ENCODE measurements at regions not wholly inside any gene's neighbourhood (a gene's known extent, or its start where the extent isn't known, plus 50 kb on each side); places are given as distances from the start of the nearest gene placed in this dataset.
A peak's percentile ranks its signal among the peaks of the same experiment; 100 is the strongest.

DNA sequence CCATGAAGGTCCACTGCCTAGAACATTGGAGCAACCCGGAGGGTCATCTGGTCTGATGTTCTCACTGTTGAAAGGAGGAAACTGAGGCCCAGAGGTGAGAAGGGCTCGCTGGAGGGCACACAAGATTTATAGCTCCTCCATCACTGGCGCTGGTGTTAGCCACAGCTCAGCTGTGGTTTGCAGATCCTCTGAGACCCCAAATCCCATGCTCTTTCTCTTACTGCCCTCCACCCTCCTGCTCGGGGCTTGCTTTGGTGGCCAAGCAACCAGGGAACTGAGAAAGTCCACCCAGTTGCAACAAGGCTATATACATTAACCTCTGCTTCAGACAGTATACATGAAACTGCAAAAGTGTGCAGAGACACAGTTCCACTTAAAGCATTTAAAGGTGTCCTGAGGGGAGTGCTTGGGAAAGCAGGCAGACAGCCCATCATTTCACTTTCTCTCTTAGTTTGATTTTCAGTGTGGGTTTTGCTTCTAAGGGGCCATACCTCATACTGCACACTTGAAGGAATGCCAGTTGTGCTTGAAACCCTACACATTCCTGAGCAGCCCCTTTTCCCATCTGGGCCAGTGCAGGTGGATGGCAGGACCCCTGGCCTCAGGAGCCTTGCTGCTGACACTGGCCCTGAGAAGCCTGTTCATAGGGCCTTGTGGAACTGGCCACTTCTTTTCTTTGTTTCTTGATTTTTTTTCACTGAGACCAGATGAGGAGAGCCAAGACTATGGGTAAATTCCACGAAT, 347.6 kb downstream of the CDC5L start:
- intact Hi-C loops (cut with DNase I), result no loop called here
- no peak for ATAC-seq
- H3K27ac ChIP-seq, result no peak overlapping the region
- H3K4me1 ChIP-seq, result peaks cover 4% of the 10 kb centered on the region
- DNase-seq, result no peak
- no peaks in the 10 kb centered on the region for H3K27me3 ChIP-seq
- no peak overlapping the region for H3K4me3 ChIP-seq
- TF ChIP-seq, protein P1, sequence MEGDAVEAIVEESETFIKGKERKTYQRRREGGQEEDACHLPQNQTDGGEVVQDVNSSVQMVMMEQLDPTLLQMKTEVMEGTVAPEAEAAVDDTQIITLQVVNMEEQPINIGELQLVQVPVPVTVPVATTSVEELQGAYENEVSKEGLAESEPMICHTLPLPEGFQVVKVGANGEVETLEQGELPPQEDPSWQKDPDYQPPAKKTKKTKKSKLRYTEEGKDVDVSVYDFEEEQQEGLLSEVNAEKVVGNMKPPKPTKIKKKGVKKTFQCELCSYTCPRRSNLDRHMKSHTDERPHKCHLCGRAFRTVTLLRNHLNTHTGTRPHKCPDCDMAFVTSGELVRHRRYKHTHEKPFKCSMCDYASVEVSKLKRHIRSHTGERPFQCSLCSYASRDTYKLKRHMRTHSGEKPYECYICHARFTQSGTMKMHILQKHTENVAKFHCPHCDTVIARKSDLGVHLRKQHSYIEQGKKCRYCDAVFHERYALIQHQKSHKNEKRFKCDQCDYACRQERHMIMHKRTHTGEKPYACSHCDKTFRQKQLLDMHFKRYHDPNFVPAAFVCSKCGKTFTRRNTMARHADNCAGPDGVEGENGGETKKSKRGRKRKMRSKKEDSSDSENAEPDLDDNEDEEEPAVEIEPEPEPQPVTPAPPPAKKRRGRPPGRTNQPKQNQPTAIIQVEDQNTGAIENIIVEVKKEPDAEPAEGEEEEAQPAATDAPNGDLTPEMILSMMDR (IDR thresholded peaks at IDR 0.05), result no peak
- H3K9me3 ChIP-seq, result no peaks in the 10 kb centered on the region
- no peaks in the 10 kb centered on the region for H3K36me3 ChIP-seq

DNA sequence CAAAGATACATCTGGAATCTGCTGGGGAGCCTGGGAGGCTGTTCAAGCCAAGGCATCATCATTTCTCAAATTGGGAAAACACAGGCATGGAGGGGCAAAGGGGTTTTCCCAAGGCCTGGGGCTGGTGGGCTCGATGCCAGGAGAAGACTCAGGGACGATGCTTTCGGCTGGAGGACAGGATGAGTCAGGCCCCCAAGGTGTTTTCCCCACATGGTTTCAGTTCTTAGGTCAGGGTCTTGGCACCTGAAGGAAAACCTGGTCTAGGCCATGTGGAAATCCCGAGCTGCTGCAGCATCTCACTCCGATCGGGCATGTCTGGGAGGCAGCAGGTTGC, 348.1 kb downstream of the CDC5L start:
- Histone ChIP-seq H3K4me3 (no peak overlapping the region), H3K9me3 (no peaks in the 10 kb centered on the region), H3K27me3 (no peaks in the 10 kb centered on the region), H3K4me1 (peaks cover 4% of the 10 kb centered on the region), H3K27ac (no peak overlapping the region), H3K36me3 (no peaks in the 10 kb centered on the region)
- DNase-seq, result no peak
- ATAC-seq, result no peak
- TF ChIP-seq, protein P1 (IDR thresholded peaks at IDR 0.05), result no peak
- intact Hi-C loops (cut with DNase I), result no loop called here

DNA sequence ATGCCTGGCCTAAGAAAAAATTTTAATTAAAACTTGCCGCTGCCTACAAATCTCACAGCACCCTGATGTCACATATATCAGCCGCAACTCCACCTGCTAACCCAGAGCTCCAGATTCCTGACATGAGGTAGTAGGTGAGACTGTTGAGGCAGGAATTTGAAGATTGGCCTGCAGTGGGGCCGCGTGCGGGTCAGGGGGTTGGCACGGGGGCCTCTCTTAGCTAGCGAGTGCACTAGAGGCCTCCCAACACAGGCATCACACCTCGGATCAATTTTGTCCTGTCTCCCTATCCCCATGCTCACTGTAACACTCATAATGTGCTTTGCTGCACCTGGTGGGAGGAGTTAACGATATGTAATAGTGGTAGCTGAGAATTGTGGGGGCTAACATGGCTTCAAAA, 349.8 kb downstream of the CDC5L start:
- ATAC-seq, result no peak
- H3K27me3 ChIP-seq, result no peaks in the 10 kb centered on the region
- intact Hi-C loops (cut with DNase I), result no loop called here

DNA sequence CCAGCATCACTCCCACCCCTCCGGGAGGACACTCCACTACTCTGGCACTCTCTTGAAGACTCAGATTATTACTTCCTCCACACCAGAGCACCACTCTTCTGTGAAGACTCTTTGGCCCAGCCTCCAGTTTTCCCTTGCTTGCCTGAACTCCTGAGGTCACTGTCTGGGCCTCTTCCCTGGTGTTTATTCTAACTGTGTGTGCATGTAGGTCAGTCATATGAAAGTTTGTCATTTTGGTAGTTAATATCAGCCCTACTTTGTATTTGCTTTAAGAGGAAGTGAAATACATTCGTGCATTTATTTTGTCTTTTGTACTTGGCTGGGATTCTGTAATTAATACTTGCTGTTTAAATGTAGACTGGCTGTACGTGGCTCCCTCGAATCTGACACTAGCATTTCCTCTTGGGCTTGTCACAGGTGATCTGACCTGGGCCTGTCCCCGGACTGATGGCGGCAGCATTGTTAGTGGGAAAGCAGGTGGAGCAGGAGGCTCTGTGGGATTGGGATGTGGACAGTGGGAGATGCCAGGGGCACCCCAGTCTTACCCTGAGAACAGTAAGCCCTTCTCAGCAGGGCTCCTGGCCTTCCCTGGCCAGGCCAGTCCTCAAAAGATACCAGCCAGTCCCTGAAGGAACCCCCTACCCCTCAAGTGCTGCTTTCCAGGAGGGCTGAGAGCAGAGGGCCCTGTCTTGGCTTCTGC, 350.5 kb downstream of the CDC5L start:
- H3K4me1 ChIP-seq, result peaks cover 4% of the 10 kb centered on the region
- ATAC-seq (no peak), DNase-seq (no peak)
- H3K36me3 ChIP-seq, result no peaks in the 10 kb centered on the region
- H3K27ac ChIP-seq, result no peak overlapping the region
- intact Hi-C loops (cut with DNase I), result no loop called here
- no peaks in the 10 kb centered on the region for H3K9me3 ChIP-seq
- H3K4me3 ChIP-seq, result no peak overlapping the region
- TF ChIP-seq, protein P1 (IDR thresholded peaks at IDR 0.05), result no peak
- no peaks in the 10 kb centered on the region for H3K27me3 ChIP-seq

More for the DNA sequence above, 349.8 kb downstream of the CDC5L start:
- DNase-seq, result no peak
- TF ChIP-seq, protein P1 (IDR thresholded peaks at IDR 0.05), result no peak
- Histone ChIP-seq H3K4me1 (peaks cover 4% of the 10 kb centered on the region), H3K4me3 (no peak overlapping the region), H3K36me3 (no peaks in the 10 kb centered on the region), H3K27ac (no peak overlapping the region), H3K9me3 (no peaks in the 10 kb centered on the region)

DNA sequence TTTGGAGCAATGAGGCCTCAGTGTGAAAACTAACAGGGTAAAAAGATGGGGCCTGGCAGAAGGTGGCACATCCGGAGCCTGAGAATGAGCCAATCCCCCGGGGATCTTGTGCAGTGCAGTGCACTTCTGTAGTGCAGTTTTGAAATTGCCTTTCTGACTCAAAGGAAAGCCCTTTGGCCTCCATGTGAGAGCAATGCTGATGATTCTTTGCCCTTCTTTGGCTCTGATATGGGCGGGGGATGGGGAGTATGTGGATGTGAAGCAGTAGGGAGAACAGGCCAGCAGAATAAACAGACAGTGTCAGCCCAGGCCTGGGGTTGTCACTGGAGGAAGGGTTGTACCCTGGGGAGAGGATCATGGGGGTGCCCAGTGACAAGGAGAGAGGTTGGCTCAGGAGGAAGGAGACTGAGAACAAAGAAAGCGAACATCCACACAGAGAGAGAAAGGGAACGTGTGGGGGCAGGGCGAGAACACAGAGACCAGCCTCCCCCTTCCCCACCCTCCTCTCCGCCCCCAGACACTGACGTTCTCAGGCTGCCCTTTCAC, 351.2 kb downstream of the CDC5L start:
- Histone ChIP-seq H3K9me3 (no peaks in the 10 kb centered on the region), H3K4me3 (no peak overlapping the region), H3K4me1 (peaks cover 4% of the 10 kb centered on the region), H3K27ac (no peak overlapping the region), H3K27me3 (no peaks in the 10 kb centered on the region), H3K36me3 (no peaks in the 10 kb centered on the region)
- DNase-seq (no peak), ATAC-seq (peak; percentile 54)
- TF ChIP-seq, protein P1 (IDR thresholded peaks at IDR 0.05), result no peak
- intact Hi-C loops (cut with DNase I), result no loop called here

All from upper lobe of right lung (tissue), 1 donor.